ENCODE measurements at regions not wholly inside any gene's neighbourhood (a gene's known extent, or its start where the extent isn't known, plus 50 kb on each side); places are given as distances from the start of the nearest gene placed in this dataset.

DNA sequence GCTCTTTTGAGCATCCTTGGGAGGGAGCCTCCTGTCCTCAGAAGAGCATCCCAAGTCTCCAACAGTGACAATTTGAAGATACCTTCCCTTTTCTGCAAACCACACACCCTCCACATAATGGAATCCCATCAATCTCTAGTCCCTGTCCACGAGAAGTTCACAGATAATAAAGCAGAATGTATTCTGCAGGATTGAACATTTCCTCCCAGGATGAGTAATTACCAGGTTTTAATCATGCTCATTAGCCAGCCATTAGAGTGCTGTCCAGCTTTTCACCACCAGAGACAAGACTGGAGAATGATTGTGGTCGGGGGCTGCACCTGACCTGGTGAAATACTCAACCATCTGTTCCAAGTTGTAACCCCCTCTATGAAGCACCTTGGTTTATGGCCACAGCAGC, 958.6 kb downstream of the KCNMA1 start:
- POLR2A ChIA-PET = no interaction called here
- DNase-seq (ENCODE audit: low spot score) (no peak), ATAC-seq (no peak)
- CTCF ChIA-PET = no interaction called here
- H3K4me1 Mint-ChIP-seq = no peaks in the 10 kb centered on the region
- H3K27ac Mint-ChIP-seq = no peak overlapping the region
- no peaks in the 10 kb centered on the region; the same call in 1 of the 2 replicates for H3K27me3 Mint-ChIP-seq (ENCODE audit: low read depth)
- TF ChIP-seq NR1H2 (CRISPR knock-in tag; IDR thresholded peaks at IDR 0.05) = no peak
- no peak for TF ChIP-seq JAZF1 (CRISPR knock-in tag; IDR thresholded peaks at IDR 0.05)
- TF ChIP-seq, protein P1, sequence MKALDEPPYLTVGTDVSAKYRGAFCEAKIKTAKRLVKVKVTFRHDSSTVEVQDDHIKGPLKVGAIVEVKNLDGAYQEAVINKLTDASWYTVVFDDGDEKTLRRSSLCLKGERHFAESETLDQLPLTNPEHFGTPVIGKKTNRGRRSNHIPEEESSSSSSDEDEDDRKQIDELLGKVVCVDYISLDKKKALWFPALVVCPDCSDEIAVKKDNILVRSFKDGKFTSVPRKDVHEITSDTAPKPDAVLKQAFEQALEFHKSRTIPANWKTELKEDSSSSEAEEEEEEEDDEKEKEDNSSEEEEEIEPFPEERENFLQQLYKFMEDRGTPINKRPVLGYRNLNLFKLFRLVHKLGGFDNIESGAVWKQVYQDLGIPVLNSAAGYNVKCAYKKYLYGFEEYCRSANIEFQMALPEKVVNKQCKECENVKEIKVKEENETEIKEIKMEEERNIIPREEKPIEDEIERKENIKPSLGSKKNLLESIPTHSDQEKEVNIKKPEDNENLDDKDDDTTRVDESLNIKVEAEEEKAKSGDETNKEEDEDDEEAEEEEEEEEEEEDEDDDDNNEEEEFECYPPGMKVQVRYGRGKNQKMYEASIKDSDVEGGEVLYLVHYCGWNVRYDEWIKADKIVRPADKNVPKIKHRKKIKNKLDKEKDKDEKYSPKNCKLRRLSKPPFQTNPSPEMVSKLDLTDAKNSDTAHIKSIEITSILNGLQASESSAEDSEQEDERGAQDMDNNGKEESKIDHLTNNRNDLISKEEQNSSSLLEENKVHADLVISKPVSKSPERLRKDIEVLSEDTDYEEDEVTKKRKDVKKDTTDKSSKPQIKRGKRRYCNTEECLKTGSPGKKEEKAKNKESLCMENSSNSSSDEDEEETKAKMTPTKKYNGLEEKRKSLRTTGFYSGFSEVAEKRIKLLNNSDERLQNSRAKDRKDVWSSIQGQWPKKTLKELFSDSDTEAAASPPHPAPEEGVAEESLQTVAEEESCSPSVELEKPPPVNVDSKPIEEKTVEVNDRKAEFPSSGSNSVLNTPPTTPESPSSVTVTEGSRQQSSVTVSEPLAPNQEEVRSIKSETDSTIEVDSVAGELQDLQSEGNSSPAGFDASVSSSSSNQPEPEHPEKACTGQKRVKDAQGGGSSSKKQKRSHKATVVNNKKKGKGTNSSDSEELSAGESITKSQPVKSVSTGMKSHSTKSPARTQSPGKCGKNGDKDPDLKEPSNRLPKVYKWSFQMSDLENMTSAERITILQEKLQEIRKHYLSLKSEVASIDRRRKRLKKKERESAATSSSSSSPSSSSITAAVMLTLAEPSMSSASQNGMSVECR (CRISPR knock-in tag; IDR thresholded peaks at IDR 0.05; ENCODE audit: borderline replicate concordance) = no peak
- TF ChIP-seq SMAD4 (CRISPR knock-in tag; IDR thresholded peaks at IDR 0.05) = no peak
- no peak for TF ChIP-seq TEAD4 (CRISPR knock-in tag; IDR thresholded peaks at IDR 0.05)
- TF ChIP-seq, protein P2, sequence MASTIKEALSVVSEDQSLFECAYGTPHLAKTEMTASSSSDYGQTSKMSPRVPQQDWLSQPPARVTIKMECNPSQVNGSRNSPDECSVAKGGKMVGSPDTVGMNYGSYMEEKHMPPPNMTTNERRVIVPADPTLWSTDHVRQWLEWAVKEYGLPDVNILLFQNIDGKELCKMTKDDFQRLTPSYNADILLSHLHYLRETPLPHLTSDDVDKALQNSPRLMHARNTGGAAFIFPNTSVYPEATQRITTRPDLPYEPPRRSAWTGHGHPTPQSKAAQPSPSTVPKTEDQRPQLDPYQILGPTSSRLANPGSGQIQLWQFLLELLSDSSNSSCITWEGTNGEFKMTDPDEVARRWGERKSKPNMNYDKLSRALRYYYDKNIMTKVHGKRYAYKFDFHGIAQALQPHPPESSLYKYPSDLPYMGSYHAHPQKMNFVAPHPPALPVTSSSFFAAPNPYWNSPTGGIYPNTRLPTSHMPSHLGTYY (CRISPR knock-in tag; IDR thresholded peaks at IDR 0.05) = no peak
- TF ChIP-seq, protein P3, sequence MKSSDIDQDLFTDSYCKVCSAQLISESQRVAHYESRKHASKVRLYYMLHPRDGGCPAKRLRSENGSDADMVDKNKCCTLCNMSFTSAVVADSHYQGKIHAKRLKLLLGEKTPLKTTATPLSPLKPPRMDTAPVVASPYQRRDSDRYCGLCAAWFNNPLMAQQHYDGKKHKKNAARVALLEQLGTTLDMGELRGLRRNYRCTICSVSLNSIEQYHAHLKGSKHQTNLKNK (CRISPR knock-in tag; IDR thresholded peaks at IDR 0.05) = no peak
- TF ChIP-seq ZNF121 (CRISPR knock-in tag; IDR thresholded peaks at IDR 0.05) = no peak
- no peaks in the 10 kb centered on the region for H3K36me3 Mint-ChIP-seq
- peaks cover 6% of the 10 kb centered on the region; the same call in 1 of the 2 replicates for H3K9me3 Mint-ChIP-seq
- H3K4me3 Mint-ChIP-seq = no peak overlapping the region

DNA sequence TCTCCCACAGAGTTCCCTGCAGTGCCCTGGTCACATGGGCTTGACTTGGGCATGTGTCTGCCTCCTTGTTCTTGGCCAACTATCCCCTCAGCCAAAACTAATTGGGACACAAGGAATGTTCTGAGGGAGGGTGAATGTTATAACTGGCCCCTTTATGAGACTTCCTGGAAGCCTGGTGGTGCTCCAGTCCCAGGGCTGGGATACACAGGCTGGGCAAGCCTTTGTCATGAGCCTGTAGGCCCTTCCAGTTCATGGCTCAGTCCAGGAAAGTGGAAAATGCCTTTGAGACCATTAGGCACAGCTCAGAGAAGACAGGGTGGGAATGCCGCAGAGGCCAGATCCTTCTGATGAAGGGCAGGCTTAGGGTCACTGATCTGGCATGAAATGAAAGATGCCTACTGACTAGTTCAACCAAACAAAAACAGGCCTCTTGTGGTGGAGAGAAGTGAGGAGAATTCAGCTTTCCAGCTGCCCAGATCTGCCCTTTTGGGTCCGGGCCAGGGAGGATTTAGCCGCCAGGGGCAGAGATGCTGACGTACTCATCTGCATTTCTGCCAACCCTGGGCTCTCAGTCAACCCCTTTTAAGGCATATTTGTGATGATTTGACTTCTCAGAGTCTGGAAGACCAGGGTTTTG, 961.5 kb downstream of the KCNMA1 start:
- H3K27me3 Mint-ChIP-seq (ENCODE audit: low read depth) = no peaks in the 10 kb centered on the region; the same call in 1 of the 2 replicates
- TF ChIP-seq, protein P4, sequence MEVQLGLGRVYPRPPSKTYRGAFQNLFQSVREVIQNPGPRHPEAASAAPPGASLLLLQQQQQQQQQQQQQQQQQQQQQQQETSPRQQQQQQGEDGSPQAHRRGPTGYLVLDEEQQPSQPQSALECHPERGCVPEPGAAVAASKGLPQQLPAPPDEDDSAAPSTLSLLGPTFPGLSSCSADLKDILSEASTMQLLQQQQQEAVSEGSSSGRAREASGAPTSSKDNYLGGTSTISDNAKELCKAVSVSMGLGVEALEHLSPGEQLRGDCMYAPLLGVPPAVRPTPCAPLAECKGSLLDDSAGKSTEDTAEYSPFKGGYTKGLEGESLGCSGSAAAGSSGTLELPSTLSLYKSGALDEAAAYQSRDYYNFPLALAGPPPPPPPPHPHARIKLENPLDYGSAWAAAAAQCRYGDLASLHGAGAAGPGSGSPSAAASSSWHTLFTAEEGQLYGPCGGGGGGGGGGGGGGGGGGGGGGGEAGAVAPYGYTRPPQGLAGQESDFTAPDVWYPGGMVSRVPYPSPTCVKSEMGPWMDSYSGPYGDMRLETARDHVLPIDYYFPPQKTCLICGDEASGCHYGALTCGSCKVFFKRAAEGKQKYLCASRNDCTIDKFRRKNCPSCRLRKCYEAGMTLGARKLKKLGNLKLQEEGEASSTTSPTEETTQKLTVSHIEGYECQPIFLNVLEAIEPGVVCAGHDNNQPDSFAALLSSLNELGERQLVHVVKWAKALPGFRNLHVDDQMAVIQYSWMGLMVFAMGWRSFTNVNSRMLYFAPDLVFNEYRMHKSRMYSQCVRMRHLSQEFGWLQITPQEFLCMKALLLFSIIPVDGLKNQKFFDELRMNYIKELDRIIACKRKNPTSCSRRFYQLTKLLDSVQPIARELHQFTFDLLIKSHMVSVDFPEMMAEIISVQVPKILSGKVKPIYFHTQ (CRISPR knock-in tag; IDR thresholded peaks at IDR 0.05) = no peak
- TF ChIP-seq, protein P5, sequence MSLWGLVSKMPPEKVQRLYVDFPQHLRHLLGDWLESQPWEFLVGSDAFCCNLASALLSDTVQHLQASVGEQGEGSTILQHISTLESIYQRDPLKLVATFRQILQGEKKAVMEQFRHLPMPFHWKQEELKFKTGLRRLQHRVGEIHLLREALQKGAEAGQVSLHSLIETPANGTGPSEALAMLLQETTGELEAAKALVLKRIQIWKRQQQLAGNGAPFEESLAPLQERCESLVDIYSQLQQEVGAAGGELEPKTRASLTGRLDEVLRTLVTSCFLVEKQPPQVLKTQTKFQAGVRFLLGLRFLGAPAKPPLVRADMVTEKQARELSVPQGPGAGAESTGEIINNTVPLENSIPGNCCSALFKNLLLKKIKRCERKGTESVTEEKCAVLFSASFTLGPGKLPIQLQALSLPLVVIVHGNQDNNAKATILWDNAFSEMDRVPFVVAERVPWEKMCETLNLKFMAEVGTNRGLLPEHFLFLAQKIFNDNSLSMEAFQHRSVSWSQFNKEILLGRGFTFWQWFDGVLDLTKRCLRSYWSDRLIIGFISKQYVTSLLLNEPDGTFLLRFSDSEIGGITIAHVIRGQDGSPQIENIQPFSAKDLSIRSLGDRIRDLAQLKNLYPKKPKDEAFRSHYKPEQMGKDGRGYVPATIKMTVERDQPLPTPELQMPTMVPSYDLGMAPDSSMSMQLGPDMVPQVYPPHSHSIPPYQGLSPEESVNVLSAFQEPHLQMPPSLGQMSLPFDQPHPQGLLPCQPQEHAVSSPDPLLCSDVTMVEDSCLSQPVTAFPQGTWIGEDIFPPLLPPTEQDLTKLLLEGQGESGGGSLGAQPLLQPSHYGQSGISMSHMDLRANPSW (CRISPR knock-in tag; conservative IDR thresholded peaks at IDR 0.05; ENCODE audit: low read depth) = no peak
- TF ChIP-seq NFATC4 (CRISPR knock-in tag; IDR thresholded peaks at IDR 0.05) = no peak
- no peak for TF ChIP-seq FOXK1 (CRISPR knock-in tag; IDR thresholded peaks at IDR 0.05)
- no peak for TF ChIP-seq CREB1 (CRISPR knock-in tag; IDR thresholded peaks at IDR 0.05)
- no peak for TF ChIP-seq TCF7 (CRISPR knock-in tag; IDR thresholded peaks at IDR 0.05; ENCODE audit: low read depth)
- TF ChIP-seq TEAD1 (CRISPR knock-in tag; IDR thresholded peaks at IDR 0.05) = no peak
- ChIA-PET CTCF (no interaction called here), POLR2A (no interaction called here)
- no peaks in the 10 kb centered on the region for H3K36me3 Mint-ChIP-seq
- ATAC-seq = no peak
- no peak overlapping the region for H3K27ac Mint-ChIP-seq
- no peak overlapping the region for H3K4me3 Mint-ChIP-seq
- H3K4me1 Mint-ChIP-seq = no peaks in the 10 kb centered on the region
- H3K9me3 Mint-ChIP-seq = peaks cover 12% of the 10 kb centered on the region
- no peak for DNase-seq (ENCODE audit: low spot score)

Data from WTC11 (cell line).